ENCODE measurements at regions not wholly inside any gene's neighbourhood (a gene's known extent, or its start where the extent isn't known, plus 50 kb on each side); places are given as distances from the start of the nearest gene placed in this dataset.

DNA sequence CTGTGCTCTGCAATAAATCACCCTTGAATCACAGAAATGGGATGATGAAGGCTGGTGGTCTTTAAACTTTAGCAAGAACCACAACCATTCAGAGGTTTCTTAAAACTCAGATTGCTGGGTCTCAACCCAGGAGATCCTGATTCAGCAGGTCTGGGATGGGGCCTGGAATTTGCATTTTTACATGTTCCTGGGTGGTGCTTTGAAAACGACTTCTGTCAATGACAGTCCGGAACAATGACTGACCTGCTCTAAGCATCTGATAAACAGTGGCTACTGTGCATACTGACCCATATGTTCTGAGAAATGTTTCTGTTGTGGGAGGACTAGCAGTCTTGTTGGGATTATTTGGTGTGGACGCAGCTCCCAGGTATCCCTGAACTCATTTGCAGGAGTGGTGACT lies 92.7 kb downstream of the GADD45G start:
- Histone ChIP-seq H3K27ac (ENCODE audit: low read depth, low read length, poor library complexity, severe bottlenecking) (no peak overlapping the region), H3K27me3 (replicated peaks; ENCODE audit: insufficient read depth, low read depth, low read length, poor library complexity) (no peaks in the 10 kb centered on the region), H3K4me1 (ENCODE audit: insufficient read depth, low read length, poor library complexity, severe bottlenecking) (no peaks in the 10 kb centered on the region), H3K36me3 (ENCODE audit: insufficient read depth, low read length, poor library complexity, severe bottlenecking) (no peaks in the 10 kb centered on the region), H3K9me3 (ENCODE audit: low read depth, low read length, poor library complexity, severe bottlenecking) (no peaks in the 10 kb centered on the region), H3K4me3 (ENCODE audit: low read depth, low read length, poor library complexity, severe bottlenecking) (no peak overlapping the region)
- no peak for TF ChIP-seq EZH2 (IDR thresholded peaks at IDR 0.05; ENCODE audit: borderline replicate concordance, low read depth, low read length, poor library complexity, severe bottlenecking)
- TF ChIP-seq CTCF (conservative IDR thresholded peaks at IDR 0.05; ENCODE audit: low read depth, low read length) = no peak
- ChIA-PET POLR2A (ENCODE audit: low non-redundant PET) (no interaction called here), CTCF (no interaction called here)
- no peak for DNase-seq (ENCODE audit: low spot score)
- intact Hi-C loops (cut with micrococcal nuclease; ENCODE audit: unreplicated experiment) = no loop called here
- no TSS peak for BruUV-seq (replicated peaks)

GRCh38 chr9:89698411-89699005 lies 93.7 kb downstream of the GADD45G start:
- CTCF ChIA-PET = no interaction called here
- no peak for TF ChIP-seq EZH2 (IDR thresholded peaks at IDR 0.05; ENCODE audit: borderline replicate concordance, low read depth, low read length, poor library complexity, severe bottlenecking)
- no peak for TF ChIP-seq CTCF (conservative IDR thresholded peaks at IDR 0.05; ENCODE audit: low read depth, low read length)

GRCh38 chr9:89699646-89700045 lies 94.8 kb downstream of the GADD45G start:
- Histone ChIP-seq H3K4me1 (ENCODE audit: insufficient read depth, low read length, poor library complexity, severe bottlenecking) (no peaks in the 10 kb centered on the region), H3K27me3 (replicated peaks; ENCODE audit: insufficient read depth, low read depth, low read length, poor library complexity) (no peaks in the 10 kb centered on the region), H3K36me3 (ENCODE audit: insufficient read depth, low read length, poor library complexity, severe bottlenecking) (no peaks in the 10 kb centered on the region), H3K27ac (ENCODE audit: low read depth, low read length, poor library complexity, severe bottlenecking) (no peak overlapping the region), H3K9me3 (ENCODE audit: low read depth, low read length, poor library complexity, severe bottlenecking) (no peaks in the 10 kb centered on the region), H3K4me3 (ENCODE audit: low read depth, low read length, poor library complexity, severe bottlenecking) (no peak overlapping the region)
- no peak for TF ChIP-seq CTCF (conservative IDR thresholded peaks at IDR 0.05; ENCODE audit: low read depth, low read length)
- no peak for TF ChIP-seq EZH2 (IDR thresholded peaks at IDR 0.05; ENCODE audit: borderline replicate concordance, low read depth, low read length, poor library complexity, severe bottlenecking)
- DNase-seq (ENCODE audit: low spot score) = no peak
- ChIA-PET CTCF (no interaction called here), POLR2A (ENCODE audit: low non-redundant PET) (no interaction called here)
- intact Hi-C loops (cut with micrococcal nuclease; ENCODE audit: unreplicated experiment) = no loop called here
- BruUV-seq (replicated peaks) = no TSS peak

More at GRCh38 chr9:89698411-89699005, 93.7 kb downstream of the GADD45G start:
- Histone ChIP-seq H3K4me1 (ENCODE audit: insufficient read depth, low read length, poor library complexity, severe bottlenecking) (no peaks in the 10 kb centered on the region), H3K27ac (ENCODE audit: low read depth, low read length, poor library complexity, severe bottlenecking) (no peak overlapping the region), H3K4me3 (ENCODE audit: low read depth, low read length, poor library complexity, severe bottlenecking) (no peak overlapping the region), H3K9me3 (ENCODE audit: low read depth, low read length, poor library complexity, severe bottlenecking) (no peaks in the 10 kb centered on the region), H3K36me3 (ENCODE audit: insufficient read depth, low read length, poor library complexity, severe bottlenecking) (no peaks in the 10 kb centered on the region), H3K27me3 (replicated peaks; ENCODE audit: insufficient read depth, low read depth, low read length, poor library complexity) (no peaks in the 10 kb centered on the region)
- intact Hi-C loops (cut with micrococcal nuclease; ENCODE audit: unreplicated experiment) = no loop called here
- no TSS peak for BruUV-seq (replicated peaks)
- DNase-seq (ENCODE audit: low spot score) = no peak
- POLR2A ChIA-PET (ENCODE audit: low non-redundant PET) = no interaction called here
